Adrenal gland (tissue), 9 donors: ENCODE measurements at regions not wholly inside any gene's neighbourhood (a gene's known extent, or its start where the extent isn't known, plus 50 kb on each side); places are given as distances from the start of the nearest gene placed in this dataset.
"Not testable (repeated sequence)": the region's sequence is repeated elsewhere in the genome, so short reads cannot be mapped to it uniquely, and the experiment has no call there.

ENCODE experiments used
- DNase-seq, 7 donors: peaks; one replicate each; pipeline ENCODE4 v3.0.0-alpha.2; 2019 to 2020
- H3K27ac ChIP-seq, 5 donors: fragments of 200-600 bp; sonication (generic) in 4 of 5; 1 replicate in 3 of 5; 2 replicates in 2 of 5; pipeline versions ENCODE4 v1.5.1 to v1.8.0; 2016 to 2020; ENCODE audit warnings: mild to moderate bottlenecking in 1 of 5
- H3K27me3 ChIP-seq: fragments of 200-600 bp; 2 replicates; pipeline ENCODE4 v1.8.0; 2021
- H3K36me3 ChIP-seq, 2 donors: fragments of 200-600 bp; replicated peaks in 1 of 2; 1 replicate in 1 of 2; 2 replicates in 1 of 2; pipeline versions ENCODE4 v1.5.1 to v1.8.0; 2018 to 2022
- H3K4me1 ChIP-seq, 2 donors: fragments of 200-600 bp; replicated peaks in 1 of 2; 1 replicate in 1 of 2; 2 replicates in 1 of 2; pipeline versions ENCODE4 v1.5.1 to v1.8.0; 2018 to 2021
- H3K4me3 ChIP-seq, 4 donors: fragments of 200-600 bp; sonication (generic) in 3 of 4; one replicate each; pipeline ENCODE4 v1.5.1; 2016 to 2018
- H3K9me3 ChIP-seq, 3 donors: fragments of 200-600 bp; sonication (generic) in 1 of 3; replicated peaks in 1 of 3; 1 replicate in 2 of 3; 2 replicates in 1 of 3; pipeline versions ENCODE4 v1.5.1 to v1.8.0; 2016 to 2021
- CTCF ChIP-seq, 6 experiments: fragments of 450-650 bp in 4 of 6; fragments of 200-600 bp in 2 of 6; sonication (generic) in 1 of 6; IDR thresholded peaks; 1 replicate in 5 of 6; 2 replicates in 1 of 6; pipeline versions ENCODE4 v1.5.1 to v1.8.0; 2016 to 2021; ENCODE audit warnings: antibody characterized with exemption in 6 of 6, mild to moderate bottlenecking in 2 of 6, moderate library complexity in 1 of 6
- WGBS, 4 donors: extraction: QIAGEN DNeasy Blood & Tissue Kit in 2 of 4; methylation state at CpG; one replicate each; pipeline versions ENCODE4 v1.1.5 to v1.1.7; 2013 to 2017; 5-methylcytosine and 5-hydroxymethylcytosine counted together
- intact Hi-C, 2 donors: fragments of 100-400 bp; cut with DNase I; formaldehyde crosslinking; loops; one replicate each; pipeline versions ENCODE4 v1.14.1 to v1.15.0; 2022 to 2023
- donor health status: healthy with polysubstance abuse.
- donor health status: Bipolar disorder and iron deficiency.
- donor health status: DM: yes; HTN: yes; CAD: no.
- donor health status: DM: no; HTN: no; CAD: no.
- donor health status: DM: no; HTN: no; CAD: no.

GRCh38 chr7:65621580-65622201 lies 248.0 kb downstream of the ZNF92 start:
- H3K27ac ChIP-seq: not testable (repeated sequence)
- DNase-seq: peak; percentile 30 to 65 (median 40)
- 11 to 28% (median 23%) methylated on average over 5 to 6 of the region's 6 CpGs for WGBS, 4 donors

DNA sequence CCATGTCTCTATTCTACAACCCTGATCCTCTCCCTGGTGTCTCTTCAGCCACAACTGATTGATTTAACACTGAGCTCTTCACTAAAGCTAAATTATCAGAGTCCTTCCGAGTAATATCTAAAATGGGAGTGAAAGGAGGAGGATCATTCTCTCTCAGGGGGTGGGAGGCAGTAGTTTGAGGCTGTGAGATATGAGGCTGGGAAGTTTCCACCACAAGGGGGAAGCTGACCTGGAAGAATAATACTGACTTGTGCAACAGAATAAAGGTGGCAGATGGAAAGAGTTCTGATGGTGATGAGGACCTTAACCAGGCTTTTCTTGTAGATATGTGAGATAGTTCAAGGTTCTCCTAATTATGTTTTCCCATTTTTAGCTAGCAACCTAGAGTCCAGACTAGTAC lies 241.6 kb upstream of the VKORC1L1 start:
- intact Hi-C loops, H3K36me3 ChIP-seq, H3K27me3 ChIP-seq, H3K4me3 ChIP-seq, H3K4me1 ChIP-seq, DNase-seq, H3K9me3 ChIP-seq, H3K27ac ChIP-seq: not testable (repeated sequence)
- WGBS, 4 donors: no CpG with 5 or more reads among the region's 1 CpG

More at GRCh38 chr7:65621580-65622201, 248.0 kb downstream of the ZNF92 start:
- H3K36me3 ChIP-seq, H3K9me3 ChIP-seq, H3K4me1 ChIP-seq, H3K27me3 ChIP-seq, intact Hi-C loops, H3K4me3 ChIP-seq: not testable (repeated sequence)
- peak in 3 of 6 experiments; percentile 11 to 53 (median 47) for TF ChIP-seq CTCF (IDR thresholded peaks at IDR 0.05)

DNA sequence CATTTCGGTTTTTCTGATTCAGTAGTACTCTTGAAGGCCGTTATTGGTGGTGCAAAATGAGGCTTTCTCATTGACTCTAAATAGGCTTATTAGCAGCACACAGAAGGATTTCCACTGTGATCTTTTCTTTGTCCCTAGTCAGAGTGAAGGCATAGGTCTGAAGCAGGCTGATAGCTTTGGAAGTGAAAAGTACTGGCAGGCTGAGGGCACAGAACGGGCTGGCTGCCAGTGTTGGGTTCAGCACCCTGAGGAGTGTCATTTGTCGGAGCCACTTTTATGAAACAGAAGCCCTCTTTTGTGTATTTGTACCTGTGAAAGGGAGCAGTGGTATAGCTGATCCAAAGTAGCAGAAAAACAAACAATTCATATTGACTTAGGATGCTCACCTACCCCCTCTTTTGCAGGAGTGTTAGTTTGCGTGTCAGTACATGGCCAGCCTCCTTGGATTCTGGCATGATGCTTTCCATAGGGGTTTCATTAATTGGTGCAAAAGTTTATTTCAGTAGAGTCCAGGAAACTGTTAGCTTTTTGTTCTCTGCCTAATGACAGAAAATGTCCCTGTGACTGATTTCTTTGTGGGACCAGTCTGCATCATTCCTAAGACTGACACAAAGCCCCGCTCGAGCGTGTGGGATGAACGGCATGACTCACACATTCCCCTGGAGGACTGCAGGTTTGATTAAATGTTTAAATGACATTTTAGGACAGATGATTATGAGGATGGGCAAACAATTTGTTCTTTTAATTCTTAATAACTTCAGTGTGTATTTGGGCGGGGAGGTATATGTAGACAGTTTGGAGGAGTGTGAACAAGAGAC lies 239.1 kb upstream of the VKORC1L1 start:
- DNase-seq, H3K9me3 ChIP-seq, intact Hi-C loops, H3K36me3 ChIP-seq, H3K4me3 ChIP-seq, H3K27ac ChIP-seq, H3K4me1 ChIP-seq, H3K27me3 ChIP-seq: not testable (repeated sequence)
- WGBS, 4 donors: no CpG with 5 or more reads among the region's 10 CpGs

GRCh38 chr7:65638918-65639317 lies 234.0 kb upstream of the VKORC1L1 start:
- no CpG with 5 or more reads among the region's 1 CpG for WGBS, 4 donors
- H3K27me3 ChIP-seq, H3K4me1 ChIP-seq, H3K9me3 ChIP-seq, H3K27ac ChIP-seq, DNase-seq, intact Hi-C loops, H3K36me3 ChIP-seq, H3K4me3 ChIP-seq: not testable (repeated sequence)

DNA sequence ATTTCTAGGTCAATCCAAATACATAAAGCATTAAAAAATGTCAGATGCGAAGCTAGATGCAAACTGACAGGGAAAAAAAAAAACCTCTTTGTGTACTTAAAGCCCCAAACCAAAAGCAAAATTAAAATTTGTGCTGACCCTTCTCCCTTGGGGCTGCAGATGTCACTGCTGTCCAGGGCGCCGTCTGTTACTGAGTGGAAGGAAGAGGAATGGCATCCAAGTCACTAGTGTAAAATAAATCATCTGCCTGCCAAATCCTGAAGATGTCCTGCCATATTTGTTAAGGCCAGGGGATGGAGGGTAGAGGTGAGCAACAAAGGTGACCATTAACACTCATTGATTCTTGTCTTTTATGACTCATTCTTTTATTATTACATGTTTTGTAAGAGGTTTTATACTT lies 233.2 kb upstream of the VKORC1L1 start:
- DNase-seq, H3K36me3 ChIP-seq, H3K27ac ChIP-seq, H3K27me3 ChIP-seq, intact Hi-C loops, H3K4me1 ChIP-seq, H3K4me3 ChIP-seq, H3K9me3 ChIP-seq: not testable (repeated sequence)
- no CpG with 5 or more reads among the region's 3 CpGs for WGBS, 4 donors

DNA sequence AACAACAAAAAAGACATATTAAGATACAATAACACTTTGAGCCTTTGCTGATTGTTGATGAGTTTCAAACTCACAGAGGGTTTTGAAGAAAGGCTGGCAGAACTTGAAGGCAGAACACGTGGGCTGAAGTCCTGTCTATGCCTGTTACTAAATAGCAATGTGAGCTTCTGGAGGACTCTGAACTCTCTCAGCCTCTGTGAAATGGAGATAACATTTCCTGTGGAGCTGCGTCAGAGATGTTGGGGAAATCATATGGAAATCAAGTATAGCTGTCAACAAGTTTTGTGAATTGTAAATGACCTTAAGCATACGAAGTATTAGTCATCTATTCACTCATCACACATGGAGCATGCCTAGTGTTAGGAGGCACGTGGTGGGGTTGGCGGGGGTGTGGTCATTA lies 229.4 kb upstream of the VKORC1L1 start:
- H3K9me3 ChIP-seq, intact Hi-C loops, H3K36me3 ChIP-seq, H3K27me3 ChIP-seq, DNase-seq, H3K27ac ChIP-seq, H3K4me3 ChIP-seq, H3K4me1 ChIP-seq: not testable (repeated sequence)
- WGBS, 4 donors: no CpG with 5 or more reads among the region's 5 CpGs

DNA sequence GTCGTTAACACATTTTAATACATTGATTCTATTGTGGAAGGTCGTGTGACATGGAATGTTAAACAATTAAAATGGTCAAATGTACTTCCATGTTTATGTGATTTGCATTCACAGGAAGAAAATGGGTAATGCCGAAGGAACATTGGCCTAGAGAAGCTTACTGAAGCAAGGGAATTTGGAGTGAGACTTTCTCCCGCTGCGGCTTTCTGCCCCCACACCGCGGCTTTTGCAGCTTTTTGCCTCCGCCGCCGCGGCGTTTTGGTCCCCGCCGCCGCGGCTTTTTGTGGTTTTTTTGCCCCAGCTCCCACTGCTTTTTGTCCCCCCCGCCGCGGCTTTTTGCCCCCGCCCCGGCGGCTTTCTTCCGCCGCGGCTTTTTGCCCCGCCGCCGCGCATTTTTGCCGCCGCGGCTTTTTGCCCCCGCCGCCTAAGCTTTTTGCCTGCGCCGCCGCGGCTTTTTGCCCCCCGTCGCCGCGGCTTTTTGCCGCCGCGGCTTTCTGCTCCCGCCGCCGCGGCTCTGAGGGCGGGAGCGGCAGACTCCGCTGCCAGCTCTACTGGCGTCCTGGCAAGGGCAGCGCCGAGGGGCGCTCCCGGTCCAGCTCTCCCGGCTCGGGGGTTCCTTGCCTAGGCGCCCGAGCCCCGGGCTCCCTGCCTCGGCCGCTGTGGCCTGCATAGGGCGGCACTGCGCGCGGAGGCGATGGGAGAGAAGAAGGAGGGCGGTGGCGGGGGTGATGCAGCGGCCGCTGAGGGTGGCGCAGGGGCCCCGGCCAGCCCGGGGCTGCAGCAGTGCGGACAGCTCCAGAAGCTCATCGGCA lies 225.5 kb upstream of the VKORC1L1 start:
- H3K36me3 ChIP-seq, H3K27ac ChIP-seq, H3K9me3 ChIP-seq, DNase-seq, H3K4me3 ChIP-seq, H3K4me1 ChIP-seq, intact Hi-C loops, H3K27me3 ChIP-seq: not testable (repeated sequence)
- no CpG with 5 or more reads among the region's 78 CpGs for WGBS, 4 donors

DNA sequence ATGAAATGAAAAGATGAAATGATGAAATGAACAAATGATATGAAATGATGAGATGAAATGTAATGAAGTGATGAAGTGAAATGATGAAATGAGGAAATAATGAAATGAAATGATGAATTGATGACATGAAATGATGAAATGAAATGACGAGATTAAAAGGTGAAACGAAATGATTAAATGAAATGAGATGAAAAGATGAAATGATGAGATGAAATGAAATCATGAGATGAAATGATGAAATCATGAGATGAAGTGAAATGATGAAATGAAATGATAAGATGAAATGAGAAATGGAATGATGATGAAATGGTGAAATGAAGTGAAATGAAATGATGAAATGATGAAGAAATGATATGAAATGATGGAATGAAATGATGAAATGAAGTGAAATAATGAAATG lies 221.7 kb upstream of the VKORC1L1 start:
- H3K36me3 ChIP-seq, H3K4me3 ChIP-seq, intact Hi-C loops, H3K27ac ChIP-seq, DNase-seq, H3K27me3 ChIP-seq, H3K9me3 ChIP-seq, H3K4me1 ChIP-seq: not testable (repeated sequence)
- 90 to 100% (median 97%) methylated on average over 2 of the region's 2 CpGs; no CpG with 5 or more reads in 1 of the 4 donors for WGBS, 4 donors

DNA sequence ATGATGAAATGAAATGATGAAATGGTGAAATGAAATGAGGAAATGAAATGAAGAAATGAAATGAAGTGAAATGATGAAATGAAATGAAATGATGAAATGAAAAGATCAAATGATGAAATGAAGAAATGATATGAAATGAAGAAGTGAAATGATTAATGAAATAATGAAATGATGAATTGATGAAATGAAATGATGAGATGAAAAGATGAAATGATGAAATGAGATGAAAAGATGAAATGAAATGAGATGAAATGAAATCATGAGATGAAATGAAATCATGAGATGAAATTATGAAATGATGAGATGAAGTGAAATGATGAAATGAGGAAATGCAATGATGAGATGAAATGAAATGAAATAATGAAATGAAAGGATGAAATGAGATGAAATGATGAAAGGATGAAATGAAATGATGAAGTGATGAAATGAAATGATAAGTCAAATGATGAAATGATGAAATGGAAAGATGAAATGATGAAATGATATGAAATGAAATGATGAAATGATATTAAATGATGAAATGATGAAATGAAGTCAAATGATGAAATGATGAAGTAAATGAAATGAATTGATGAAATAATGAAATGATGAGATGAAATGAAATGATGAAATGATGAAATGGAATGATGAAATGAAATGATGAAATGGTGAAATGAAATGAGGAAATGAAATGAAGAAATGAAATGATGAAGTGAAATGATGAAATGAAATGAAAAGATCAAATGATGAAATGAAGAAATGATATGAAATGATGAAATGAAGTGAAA lies 220.9 kb upstream of the VKORC1L1 start:
- H3K36me3 ChIP-seq, H3K9me3 ChIP-seq, intact Hi-C loops, H3K27me3 ChIP-seq, H3K4me1 ChIP-seq, H3K27ac ChIP-seq, H3K4me3 ChIP-seq, DNase-seq: not testable (repeated sequence)
